Astrocyte of the spinal cord (primary cell): ENCODE measurements at regions not wholly inside any gene's neighbourhood (a gene's known extent, or its start where the extent isn't known, plus 50 kb on each side); places are given as distances from the start of the nearest gene placed in this dataset.
"Not testable (repeated sequence)": the region's sequence is repeated elsewhere in the genome, so short reads cannot be mapped to it uniquely, and the experiment has no call there.

Experiments
- DNase-seq: peaks from one replicate; pipeline ENCODE4 v3.0.0; 2011; ENCODE audit warnings: low read depth, low spot score
- H3K4me3 ChIP-seq: 2 replicates; pipeline ENCODE4 v1.5.1; 2011; ENCODE audit warnings: low read depth, mild to moderate bottlenecking, low read length, moderate library complexity
- CTCF ChIP-seq: IDR thresholded peaks from 2 replicates; pipeline ENCODE4 v1.5.1; 2012; ENCODE audit warnings: low read depth, mild to moderate bottlenecking, low read length, inconsistent platforms
- in situ Hi-C: cut with HindIII; loops from 2 replicates; pipeline ENCODE4 v1.10.0; 2017; ENCODE audit warnings: low sequenced_read_pairs

GRCh38 chr14:83173687-83174086, 1640.0 kb upstream of the SEL1L start:
- DNase-seq, result no peak
- in situ Hi-C loops, result no loop called here
- H3K4me3 ChIP-seq, result no peak overlapping the region
- TF ChIP-seq CTCF, result no peak

GRCh38 chr14:83184531-83184930, 1650.9 kb upstream of the SEL1L start:
- in situ Hi-C loops, result no loop called here
- TF ChIP-seq CTCF, result no peak

GRCh38 chr14:83188311-83188710, 1654.7 kb upstream of the SEL1L start:
- in situ Hi-C loops, H3K4me3 ChIP-seq, DNase-seq: not testable (repeated sequence)

More at GRCh38 chr14:83184531-83184930, 1650.9 kb upstream of the SEL1L start:
- H3K4me3 ChIP-seq, result no peak overlapping the region
- DNase-seq, result no peak

GRCh38 chr14:83196236-83196635, 1662.6 kb upstream of the SEL1L start:
- no peak for TF ChIP-seq CTCF
- no peak overlapping the region for H3K4me3 ChIP-seq
- DNase-seq, result no peak
- in situ Hi-C loops, result no loop called here

- H3K4me3 ChIP-seq, result no peak overlapping the region
- no peak for TF ChIP-seq CTCF
- DNase-seq, result no peak
- in situ Hi-C loops, result no loop called here
These were observed 1663.6 kb upstream of the SEL1L start for GRCh38 chr14:83197271-83197670.

- no peak for TF ChIP-seq CTCF
- in situ Hi-C loops, result no loop called here
- DNase-seq, result no peak
- H3K4me3 ChIP-seq, result no peak overlapping the region
These were observed 1673.9 kb upstream of the SEL1L start for GRCh38 chr14:83207550-83207949.

- TF ChIP-seq CTCF, result no peak
- in situ Hi-C loops, result no loop called here
- no peak for DNase-seq
- no peak overlapping the region for H3K4me3 ChIP-seq
These were observed 1674.7 kb upstream of the SEL1L start for GRCh38 chr14:83208341-83208740.
